ENCODE measurements at regions not wholly inside any gene's neighbourhood (a gene's known extent, or its start where the extent isn't known, plus 50 kb on each side); places are given as distances from the start of the nearest gene placed in this dataset.

GRCh38 chr22:48619721-48620120 lies 1208.0 kb downstream of the BRD1 start:
- TF ChIP-seq CC2D1A (CRISPR knock-in tag; IDR thresholded peaks at IDR 0.05): no peak
- TF ChIP-seq MIER3 (CRISPR knock-in tag; IDR thresholded peaks at IDR 0.05; ENCODE audit: borderline replicate concordance): no peak
- TF ChIP-seq ETV5 (CRISPR knock-in tag; IDR thresholded peaks at IDR 0.05; ENCODE audit: borderline replicate concordance): no peak
- TF ChIP-seq RNF219 (CRISPR knock-in tag; IDR thresholded peaks at IDR 0.05): no peak
- no peak for TF ChIP-seq ZBTB14 (CRISPR knock-in tag; IDR thresholded peaks at IDR 0.05)
- no peak for TF ChIP-seq SIX1 (CRISPR knock-in tag; IDR thresholded peaks at IDR 0.05; ENCODE audit: borderline replicate concordance)
- no peak for TF ChIP-seq FUBP1 (CRISPR knock-in tag; IDR thresholded peaks at IDR 0.05; ENCODE audit: borderline replicate concordance)
- TF ChIP-seq ZSCAN22 (CRISPR knock-in tag; IDR thresholded peaks at IDR 0.05): no peak
- no peak for TF ChIP-seq SALL2 (CRISPR knock-in tag; IDR thresholded peaks at IDR 0.05)
- 63% methylated on average over 15 of the region's 20 CpGs for WGBS (ENCODE audit: low lambda C conversion rate)

More at GRCh38 chr22:48619721-48620120, 1208.0 kb downstream of the BRD1 start:
- Histone ChIP-seq H3K27ac (ENCODE audit: extremely low read length, insufficient read depth, low read length) (no peak overlapping the region), H3K27me3 (ENCODE audit: control insufficient read depth in 1 of 2, insufficient read depth in 2 of 2, low read length in 2 of 2) (peaks cover 0 to 3% of the 10 kb centered on the region in 2 experiments; a peak in 1 of 5 replicates), H3K79me2 (ENCODE audit: insufficient read depth, low read length) (no peaks in the 10 kb centered on the region), H4K20me1 (ENCODE audit: insufficient read depth, low read length) (no peaks in the 10 kb centered on the region), H3K9ac (ENCODE audit: insufficient read depth, low read depth, low read length) (no peak overlapping the region), H3K36me3 (replicated peaks in 1 of 2; ENCODE audit: control insufficient read depth in 1 of 2, insufficient read depth in 2 of 2, low read length in 2 of 2) (no peaks in the 10 kb centered on the region), H2AFZ (ENCODE audit: low read length) (no peak overlapping the region), H3K9me3 (ENCODE audit: low read length) (no peaks in the 10 kb centered on the region), H3K4me1 (ENCODE audit: insufficient read depth, low read length) (no peaks in the 10 kb centered on the region), H3K4me3 (replicated peaks in 1 of 3; ENCODE audit: insufficient read depth in 1 of 3, low read depth in 2 of 3, low read length in 3 of 3) (no peak overlapping the region), H3K4me2 (ENCODE audit: low read depth, low read length) (no peak overlapping the region)
- ChIA-PET CTCF (ENCODE audit: low intra/inter-chr PET ratio, low total read pairs) (no interaction called here), POLR2A (no interaction called here)
- no TSS peak for BruUV-seq (replicated peaks)
- ATAC-seq: no peak
- intact Hi-C loops (cut with micrococcal nuclease; ENCODE audit: unreplicated experiment): no loop called here
- in situ Hi-C loops (cut with HindIII; ENCODE audit: extremely low pct_ligation_motif_present, low pct_unique_long_range_greater_than_20kb): no loop called here
- FAIRE-seq: no peak
- DNase-seq (ENCODE audit: low spot score): no peak

All from HepG2 (cell line).